H9 (cell line): ENCODE measurements at regions not wholly inside any gene's neighbourhood (a gene's known extent, or its start where the extent isn't known, plus 50 kb on each side); places are given as distances from the start of the nearest gene placed in this dataset.

Experiments used
- DNase-seq: peaks from one replicate; pipeline ENCODE4 v3.0.0-alpha.2; 2017
- H2AFZ ChIP-seq: one replicate; pipeline ENCODE4 v1.6.1; 2013; ENCODE audit warnings: mild to moderate bottlenecking, low read length, control low read depth, moderate library complexity
- H2AK5ac ChIP-seq: 2 replicates; pipeline ENCODE4 v1.6.1; 2013; ENCODE audit warnings: low read length, control low read depth, mixed read lengths; ENCODE audit not compliant: insufficient read length
- H2BK120ac ChIP-seq: one replicate; pipeline ENCODE4 v1.6.1; 2013; ENCODE audit warnings: low read depth, mild to moderate bottlenecking, low read length, control low read depth, inconsistent platforms; ENCODE audit not compliant: poor library complexity, severe bottlenecking
- H2BK12ac ChIP-seq: 2 replicates; pipeline ENCODE4 v1.6.1; 2013; ENCODE audit warnings: low read length, control low read depth, mixed read lengths, low read depth; ENCODE audit not compliant: insufficient read length
- H2BK15ac ChIP-seq: 2 replicates; pipeline ENCODE4 v1.6.1; 2013; ENCODE audit warnings: low read depth, low read length, control low read depth
- H2BK20ac ChIP-seq: one replicate; pipeline ENCODE4 v1.6.1; 2013; ENCODE audit warnings: low read depth, mild to moderate bottlenecking, low read length, control low read depth, inconsistent platforms; ENCODE audit not compliant: poor library complexity, severe bottlenecking
- H2BK5ac ChIP-seq: 2 replicates; pipeline ENCODE4 v1.6.1; 2013; ENCODE audit warnings: low read length, control low read depth, mixed read lengths; ENCODE audit not compliant: insufficient read length
- H3K14ac ChIP-seq: 2 replicates; pipeline ENCODE4 v1.6.1; 2013; ENCODE audit warnings: low read length, control low read depth; ENCODE audit not compliant: insufficient read depth
- H3K18ac ChIP-seq: 2 replicates; pipeline ENCODE4 v1.6.1; 2013; ENCODE audit warnings: low read depth, mild to moderate bottlenecking, mixed read lengths, low read length, control low read depth; ENCODE audit not compliant: insufficient read length
- H3K23ac ChIP-seq: 2 replicates; pipeline ENCODE4 v1.6.1; 2013; ENCODE audit warnings: low read length, control low read depth, mixed read lengths, low read depth; ENCODE audit not compliant: insufficient read length
- H3K23me2 ChIP-seq: 2 replicates; pipeline ENCODE4 v1.6.1; 2013; ENCODE audit warnings: low read depth, mild to moderate bottlenecking, mixed read lengths, low read length, control low read depth; ENCODE audit not compliant: insufficient read length, poor library complexity, severe bottlenecking
- H3K27ac ChIP-seq: 2 replicates; pipeline ENCODE4 v1.5.1; 2013; ENCODE audit warnings: low read length, control low read depth, mixed read lengths, low read depth; ENCODE audit not compliant: insufficient read length
- H3K27me3 ChIP-seq: 2 replicates; pipeline ENCODE4 v1.6.1; 2013; ENCODE audit warnings: low read length, control low read depth, inconsistent platforms; ENCODE audit not compliant: insufficient read depth
- H3K4ac ChIP-seq: 2 replicates; pipeline ENCODE4 v1.6.1; 2013; ENCODE audit warnings: low read depth, mild to moderate bottlenecking, control low read depth, inconsistent platforms, low read length, moderate library complexity
- H3K4me1 ChIP-seq: 2 replicates; pipeline ENCODE4 v1.6.1; 2013; ENCODE audit warnings: low read length, control low read depth, inconsistent platforms; ENCODE audit not compliant: insufficient read depth
- H3K4me2 ChIP-seq: 2 replicates; pipeline ENCODE4 v1.6.1; 2013; ENCODE audit warnings: low read length, control low read depth, mixed read lengths; ENCODE audit not compliant: insufficient read length, insufficient read depth
- H3K56ac ChIP-seq: 2 replicates; pipeline ENCODE4 v1.6.1; 2013; ENCODE audit warnings: low read depth, mild to moderate bottlenecking, mixed read lengths, low read length, control low read depth; ENCODE audit not compliant: insufficient read length
- H3K79me1 ChIP-seq: 2 replicates; pipeline ENCODE4 v1.6.1; 2013; ENCODE audit warnings: low read depth, mild to moderate bottlenecking, moderate library complexity, low read length, control low read depth, inconsistent platforms; ENCODE audit not compliant: insufficient read depth, poor library complexity, severe bottlenecking
- H3K79me2 ChIP-seq: 2 replicates; pipeline ENCODE4 v1.6.1; 2013; ENCODE audit warnings: low read length, control low read depth, inconsistent platforms; ENCODE audit not compliant: insufficient read depth
- H3K9ac ChIP-seq: 2 replicates; pipeline ENCODE4 v1.6.1; 2013; ENCODE audit warnings: low read length, control low read depth, mixed read lengths; ENCODE audit not compliant: insufficient read length; ENCODE audit errors: extremely low read depth
- H3K9me3 ChIP-seq: one replicate; pipeline ENCODE4 v1.6.1; 2013; ENCODE audit warnings: low read depth, low read length, inconsistent platforms; ENCODE audit not compliant: control insufficient read depth
- H3T11ph ChIP-seq: one replicate; pipeline ENCODE4 v1.6.1; 2013; ENCODE audit warnings: mild to moderate bottlenecking, low read length, control low read depth, inconsistent platforms
- H4K20me1 ChIP-seq: one replicate; pipeline ENCODE4 v1.6.1; 2013; ENCODE audit not compliant: control insufficient read depth, insufficient read length, insufficient read depth
- H4K5ac ChIP-seq: 2 replicates; pipeline ENCODE4 v1.6.1; 2013; ENCODE audit warnings: low read depth, mild to moderate bottlenecking, mixed read lengths, low read length, control low read depth; ENCODE audit not compliant: insufficient read length
- H4K8ac ChIP-seq: replicated peaks from 2 replicates; pipeline ENCODE4 v1.6.1; 2013; ENCODE audit warnings: low read length, control low read depth, mixed read lengths, low read depth; ENCODE audit not compliant: insufficient read length
- H4K91ac ChIP-seq: 2 replicates; pipeline ENCODE4 v1.6.1; 2013; ENCODE audit warnings: low read depth, mild to moderate bottlenecking, moderate library complexity, mixed read lengths, low read length, control low read depth; ENCODE audit not compliant: insufficient read length
- H3K27ac Mint-ChIP-seq, 3 experiments: 2 replicates in 2 of 3; 3 replicates in 1 of 3; pipeline ENCODE4 v1.8.0; 2020 to 2021; ENCODE audit warnings: mixed read lengths in 3 of 3, mild to moderate bottlenecking in 1 of 3, moderate library complexity in 1 of 3
- H3K27me3 Mint-ChIP-seq: 2 replicates; pipeline ENCODE4 v1.8.0; 2021; ENCODE audit warnings: low read depth, mild to moderate bottlenecking, moderate library complexity, mixed read lengths
- H3K36me3 Mint-ChIP-seq, 3 experiments: 2 replicates in 2 of 3; 3 replicates in 1 of 3; pipeline ENCODE4 v1.8.0; 2020 to 2021; ENCODE audit warnings: low read depth in 3 of 3, mixed read lengths in 3 of 3; ENCODE audit not compliant: insufficient read depth in 1 of 3
- H3K4me1 Mint-ChIP-seq, 2 experiments: 2 replicates each; pipeline ENCODE4 v1.8.0; 2020; ENCODE audit warnings: mixed read lengths in 2 of 2
- H3K4me3 Mint-ChIP-seq, 2 experiments: 2 replicates in 1 of 2; 3 replicates in 1 of 2; pipeline ENCODE4 v1.8.0; 2020 to 2021; ENCODE audit warnings: mild to moderate bottlenecking in 2 of 2, mixed read lengths in 2 of 2, moderate library complexity in 1 of 2
- H3K9me3 Mint-ChIP-seq, 2 experiments: 2 replicates in 1 of 2; 3 replicates in 1 of 2; pipeline ENCODE4 v1.8.0; 2020; ENCODE audit warnings: mild to moderate bottlenecking in 2 of 2, mixed read lengths in 2 of 2, moderate library complexity in 1 of 2
- CTCF ChIP-seq: fragments of 200-600 bp; sonication (generic); conservative IDR thresholded peaks from 3 replicates; pipeline ENCODE4 v1.8.0; 2021; ENCODE audit warnings: antibody characterized with exemption, mild to moderate bottlenecking

- H3K79me2 ChIP-seq: no peaks in the 10 kb centered on the region
- no peaks in the 10 kb centered on the region for H3K27me3 ChIP-seq
- H2AFZ ChIP-seq: no peak overlapping the region
- Mint-ChIP-seq H3K36me3 (peaks cover 20 to 34% (median 30%) of the 10 kb centered on the region in 3 experiments), H3K4me1 (peaks cover 3 to 9% of the 10 kb centered on the region in 2 experiments; a peak in 3 of 4 replicates), H3K27ac (no peak overlapping the region), H3K4me3 (no peak overlapping the region), H3K27me3 (no peaks in the 10 kb centered on the region; the same call in none of the 2 replicates), H3K9me3 (peaks cover 33 to 41% of the 10 kb centered on the region in 2 experiments)
- H3T11ph ChIP-seq: no peak overlapping the region
- H2BK5ac ChIP-seq: no peak overlapping the region
- H3K4me2 ChIP-seq: no peak overlapping the region
- no peak overlapping the region for H2BK20ac ChIP-seq
- no peaks in the 10 kb centered on the region for H3K4me1 ChIP-seq
- TF ChIP-seq CTCF: no peak
- H2BK120ac ChIP-seq: no peak overlapping the region
- no peak overlapping the region for H2AK5ac ChIP-seq
- no peak overlapping the region for H3K23ac ChIP-seq
- H2BK15ac ChIP-seq: no peak overlapping the region
- H3K9ac ChIP-seq: no peak overlapping the region
- no peak overlapping the region for H3K18ac ChIP-seq
- no peak overlapping the region for H4K91ac ChIP-seq
- no peak for DNase-seq
- no peak overlapping the region for H3K56ac ChIP-seq
- H4K20me1 ChIP-seq: no peaks in the 10 kb centered on the region
- H3K23me2 ChIP-seq: no peaks in the 10 kb centered on the region
- no peak overlapping the region for H3K4ac ChIP-seq
- no peak overlapping the region for H2BK12ac ChIP-seq
- H3K9me3 ChIP-seq: peaks cover 17% of the 10 kb centered on the region
- no peak overlapping the region for H4K8ac ChIP-seq
- no peak overlapping the region for H3K27ac ChIP-seq
- no peak overlapping the region for H4K5ac ChIP-seq
- H3K79me1 ChIP-seq: no peaks in the 10 kb centered on the region
- H3K14ac ChIP-seq: no peak overlapping the region
These were observed 212.8 kb downstream of the EFNB2 start for GRCh38 chr13:106322628-106323027.
